B cell (primary cell): ENCODE measurements at regions not wholly inside any gene's neighbourhood (a gene's known extent, or its start where the extent isn't known, plus 50 kb on each side); places are given as distances from the start of the nearest gene placed in this dataset.

ENCODE experiments used
- ATAC-seq: fragments of 200-7000 bp; cut with Tn5 transposase; one replicate; pipeline ENCODE4 v1.10.0; 2021; ENCODE audit warnings: low read depth, mild to moderate bottlenecking, moderate number of reproducible peaks, moderate library complexity
- CTCF ChIA-PET: fragments of 350-600 bp; sonication (Branson Sonifier 250); formaldehyde crosslinking; loops from one replicate; lab custom pipeline; 2021; ENCODE audit warnings: antibody characterized with exemption, inconsistent platforms; lab: Charles Lee
- POLR2A ChIA-PET: fragments of 350-600 bp; sonication (Branson Sonifier 250); formaldehyde crosslinking; loops from one replicate; lab custom pipeline; 2021; ENCODE audit warnings: antibody characterized with exemption; lab: Charles Lee
- DNase-seq: peaks from one replicate; pipeline ENCODE4 v3.0.0; 2013
- H2AFZ ChIP-seq: 2 replicates; pipeline ENCODE4 v1.6.1; 2012; ENCODE audit warnings: mild to moderate bottlenecking, low read depth, low read length; ENCODE audit not compliant: insufficient read depth, poor library complexity, severe bottlenecking
- H3K27ac ChIP-seq, 2 donors: 1 replicate in 1 of 2; 2 replicates in 1 of 2; pipeline ENCODE4 v1.5.1; 2012 to 2013; ENCODE audit warnings: low read length in 2 of 2, mild to moderate bottlenecking in 2 of 2, moderate library complexity in 1 of 2
- H3K27me3 ChIP-seq, 4 experiments: fragments of 200-600 bp in 1 of 4; sonication (generic) in 1 of 4; replicated peaks in 1 of 4; 1 replicate in 2 of 4; 2 replicates in 2 of 4; pipeline versions ENCODE4 v1.6.1 to v1.7.0; 2013 to 2016; ENCODE audit warnings: low read length in 3 of 4, mild to moderate bottlenecking in 2 of 4, mixed read lengths in 1 of 4, moderate library complexity in 1 of 4; ENCODE audit not compliant: insufficient read depth in 4 of 4, control insufficient read depth in 3 of 4; ENCODE audit errors: control extremely low read depth in 1 of 4
- H3K36me3 ChIP-seq, 2 experiments: replicated peaks in 1 of 2; 1 replicate in 1 of 2; 2 replicates in 1 of 2; pipeline versions ENCODE4 v1.6.1 to v1.7.1; 2013; ENCODE audit warnings: low read length in 1 of 2; ENCODE audit not compliant: insufficient read depth in 2 of 2, control insufficient read depth in 1 of 2; ENCODE audit errors: control extremely low read depth in 1 of 2, extremely low read depth in 1 of 2
- H3K4me1 ChIP-seq, 2 donors: fragments of 200-600 bp in 1 of 2; sonication (generic) in 1 of 2; 1 replicate in 1 of 2; 2 replicates in 1 of 2; pipeline versions ENCODE4 v1.5.1 to v1.6.1; 2013 to 2017; ENCODE audit warnings: low read length in 2 of 2; ENCODE audit not compliant: control insufficient read depth in 2 of 2, insufficient read depth in 2 of 2
- H3K4me2 ChIP-seq: replicated peaks from 2 replicates; pipeline ENCODE3; 2012; ENCODE audit warnings: mild to moderate bottlenecking, low read depth, low read length; ENCODE audit not compliant: poor library complexity, severe bottlenecking
- H3K4me3 ChIP-seq, 5 experiments: fragments of 200-600 bp in 1 of 5; sonication (generic) in 1 of 5; 1 replicate in 3 of 5; 2 replicates in 2 of 5; pipeline versions ENCODE4 v1.5.1 to v1.7.0; 2011 to 2016; ENCODE audit warnings: low read length in 4 of 5, mild to moderate bottlenecking in 4 of 5, low read depth in 2 of 5, control low read depth in 1 of 5, moderate library complexity in 1 of 5; ENCODE audit not compliant: insufficient read depth in 1 of 5; ENCODE audit errors: control extremely low read depth in 1 of 5, extremely low read depth in 1 of 5
- H3K79me2 ChIP-seq: fragments of 200-600 bp; sonication (generic); one replicate; pipeline ENCODE4 v1.6.0; 2016; ENCODE audit warnings: low read length; ENCODE audit not compliant: control insufficient read depth, insufficient read depth
- H3K9ac ChIP-seq: fragments of 200-600 bp; sonication (generic); 2 replicates; pipeline ENCODE4 v1.6.1; 2017; ENCODE audit warnings: mild to moderate bottlenecking, low read length, moderate library complexity
- H3K9me3 ChIP-seq, 3 donors: one replicate each; pipeline versions ENCODE4 v1.6.1 to v1.7.1; 2013; ENCODE audit warnings: low read length in 2 of 3; ENCODE audit not compliant: control insufficient read depth in 2 of 3, insufficient read depth in 1 of 3; ENCODE audit errors: control extremely low read depth in 1 of 3
- H4K20me1 ChIP-seq: 2 replicates; pipeline ENCODE4 v1.6.0; 2012; ENCODE audit warnings: mild to moderate bottlenecking, low read length; ENCODE audit not compliant: insufficient read depth, control insufficient read depth, poor library complexity, severe bottlenecking
- H3K27ac Mint-ChIP-seq: one replicate; pipeline ENCODE4 v1.8.0; 2021; ENCODE audit warnings: mixed read lengths
- H3K27me3 Mint-ChIP-seq: one replicate; pipeline ENCODE4 v1.8.0; 2021; ENCODE audit warnings: mixed read lengths
- H3K4me1 Mint-ChIP-seq: one replicate; pipeline ENCODE4 v1.8.0; 2021; ENCODE audit warnings: mixed read lengths
- H3K4me3 Mint-ChIP-seq: one replicate; pipeline ENCODE4 v1.8.0; 2021; ENCODE audit warnings: mixed read lengths
- H3K9me3 Mint-ChIP-seq: one replicate; pipeline ENCODE4 v1.8.0; 2022; ENCODE audit warnings: mixed read lengths; ENCODE audit not compliant: insufficient read depth
- CTCF ChIP-seq: fragments of 200-600 bp; IDR thresholded peaks from one replicate; pipeline ENCODE4 v1.8.0; 2022; ENCODE audit warnings: antibody characterized with exemption, mild to moderate bottlenecking
- EZH2 ChIP-seq: IDR thresholded peaks from 2 replicates; pipeline ENCODE4 v1.6.1; 2012; ENCODE audit warnings: borderline replicate concordance, low read depth, mild to moderate bottlenecking, moderate library complexity, low read length; ENCODE audit not compliant: insufficient read depth, poor library complexity, severe bottlenecking
- WGBS: methylation state at CpG from one replicate; pipeline ENCODE4 v1.1.5; 2013; ENCODE audit warnings: missing lambda C conversion rate; ENCODE audit not compliant: insufficient coverage; 5-methylcytosine and 5-hydroxymethylcytosine counted together
- intact Hi-C: fragments of 100-400 bp; cut with micrococcal nuclease; formaldehyde crosslinking; loops from one replicate; pipeline ENCODE4 v1.10.0; 2022

- H3K27ac ChIP-seq, result no peak overlapping the region
- Mint-ChIP-seq H3K4me3 (no peak overlapping the region), H3K27me3 (no peaks in the 10 kb centered on the region), H3K27ac (no peak overlapping the region), H3K9me3 (no peaks in the 10 kb centered on the region), H3K4me1 (no peaks in the 10 kb centered on the region)
- WGBS, result 64% methylated on average over 1 of the region's 5 CpGs
- H3K9ac ChIP-seq, result no peak overlapping the region
- ChIA-PET CTCF (no interaction called here), POLR2A (no interaction called here)
- no peak for DNase-seq
- intact Hi-C loops, result no loop called here
- H3K4me3 ChIP-seq, result no peak overlapping the region
- H3K4me2 ChIP-seq, result no peak overlapping the region
- H3K9me3 ChIP-seq, result peaks cover 0 to 7% (median 0%) of the 10 kb centered on the region in 3 donors
- no peaks in the 10 kb centered on the region for H3K36me3 ChIP-seq
- no peak overlapping the region for H2AFZ ChIP-seq
- no peaks in the 10 kb centered on the region for H3K79me2 ChIP-seq
- H3K27me3 ChIP-seq, result no peaks in the 10 kb centered on the region
- ATAC-seq, result no peak
- TF ChIP-seq EZH2, result no peak
- no peaks in the 10 kb centered on the region for H4K20me1 ChIP-seq
- no peaks in the 10 kb centered on the region for H3K4me1 ChIP-seq
Observed at GRCh38 chr7:153447011-153447410, 605.2 kb upstream of the DPP6 start.

- POLR2A ChIA-PET, result no interaction called here
Observed at GRCh38 chr7:153452661-153453060, 599.5 kb upstream of the DPP6 start.

More at GRCh38 chr7:153452661-153453060, 599.5 kb upstream of the DPP6 start:
- no peaks in the 10 kb centered on the region for H3K4me1 Mint-ChIP-seq
- 94% methylated on average over 2 of the region's 3 CpGs for WGBS
- DNase-seq (no peak), ATAC-seq (no peak)
- Histone ChIP-seq H3K9me3 (peaks cover 0 to 14% (median 0%) of the 10 kb centered on the region in 3 donors), H3K9ac (no peak overlapping the region), H3K27me3 (no peaks in the 10 kb centered on the region), H3K79me2 (no peaks in the 10 kb centered on the region), H3K4me1 (no peaks in the 10 kb centered on the region), H2AFZ (no peak overlapping the region), H4K20me1 (no peaks in the 10 kb centered on the region), H3K4me3 (no peak overlapping the region), H3K36me3 (no peaks in the 10 kb centered on the region), H3K27ac (no peak overlapping the region), H3K4me2 (no peak overlapping the region)
- TF ChIP-seq EZH2, result no peak
- TF ChIP-seq CTCF, result no peak
- no peak overlapping the region for H3K27ac Mint-ChIP-seq
- intact Hi-C loops, result no loop called here
- CTCF ChIA-PET, result no interaction called here
- no peak overlapping the region for H3K4me3 Mint-ChIP-seq
- H3K9me3 Mint-ChIP-seq, result peaks cover 2% of the 10 kb centered on the region
- H3K27me3 Mint-ChIP-seq, result no peaks in the 10 kb centered on the region
